Activated T-cell treated with anti-CD3 and anti-CD28 coated beads, Interleukin-2, amount 50 U/mL, for 4 hours (primary cell): ENCODE measurements at regions not wholly inside any gene's neighbourhood (a gene's known extent, or its start where the extent isn't known, plus 50 kb on each side); places are given as distances from the start of the nearest gene placed in this dataset.
"Not testable (repeated sequence)": the region's sequence is repeated elsewhere in the genome, so short reads cannot be mapped to it uniquely, and the experiment has no call there.

Experiments used
- ATAC-seq, 2 donors: fragments of 200-7000 bp; cut with Tn5 transposase; one replicate each; pipeline ENCODE4 v1.10.0; 2021
- DNase-seq: peaks from one replicate; pipeline ENCODE4 v3.0.0-alpha.2; 2020
- H3K27me3 Mint-ChIP-seq: one replicate; pipeline ENCODE4 v1.8.0; 2021; ENCODE audit warnings: low read depth, mixed read lengths
- H3K36me3 Mint-ChIP-seq: one replicate; pipeline ENCODE4 v1.8.0; 2022; ENCODE audit warnings: mixed read lengths; ENCODE audit not compliant: insufficient read depth
- H3K4me1 Mint-ChIP-seq: one replicate; pipeline ENCODE4 v1.8.0; 2021; ENCODE audit warnings: low read depth, mixed read lengths
- H3K4me3 Mint-ChIP-seq: one replicate; pipeline ENCODE4 v1.8.0; 2021; ENCODE audit warnings: mild to moderate bottlenecking, moderate library complexity, mixed read lengths
- H3K9me3 Mint-ChIP-seq: one replicate; pipeline ENCODE4 v1.8.0; 2021; ENCODE audit warnings: mixed read lengths

- DNase-seq, result no peak
- no peak overlapping the region for H3K4me3 Mint-ChIP-seq
- no peaks in the 10 kb centered on the region for H3K36me3 Mint-ChIP-seq
- ATAC-seq, result no peak
- peaks cover 4% of the 10 kb centered on the region for H3K9me3 Mint-ChIP-seq
- no peaks in the 10 kb centered on the region for H3K27me3 Mint-ChIP-seq
- no peaks in the 10 kb centered on the region for H3K4me1 Mint-ChIP-seq
Measured at GRCh38 chr4:34964613-34965012, 1279.7 kb downstream of the ARAP2 start.

DNA sequence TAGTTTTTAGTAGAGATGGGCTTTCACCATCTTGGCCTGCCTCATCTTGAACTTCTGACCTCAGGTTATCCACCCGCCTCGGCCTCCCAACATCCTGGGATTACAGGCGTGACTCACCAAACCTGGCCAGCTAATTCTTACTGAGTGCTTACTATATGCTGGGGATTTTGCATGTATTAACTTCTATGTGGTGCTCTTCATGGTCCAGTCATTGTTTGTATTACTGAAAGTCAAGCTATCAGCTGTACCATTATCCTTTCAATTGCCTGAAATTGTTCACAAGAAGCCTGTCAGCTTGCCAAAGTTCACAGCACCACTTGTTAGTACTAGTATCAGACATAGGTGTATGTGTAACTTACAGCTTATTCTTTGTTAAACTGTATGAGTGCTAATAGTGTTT is 1272.1 kb downstream of the ARAP2 start:
- no peak for ATAC-seq
- H3K4me3 Mint-ChIP-seq, result no peak overlapping the region
- no peaks in the 10 kb centered on the region for H3K27me3 Mint-ChIP-seq
- no peaks in the 10 kb centered on the region for H3K4me1 Mint-ChIP-seq
- H3K9me3 Mint-ChIP-seq, result peaks cover 3% of the 10 kb centered on the region
- no peak for DNase-seq
- H3K36me3 Mint-ChIP-seq, result no peaks in the 10 kb centered on the region

- no peaks in the 10 kb centered on the region for H3K4me1 Mint-ChIP-seq
- peaks cover 9% of the 10 kb centered on the region for H3K9me3 Mint-ChIP-seq
- DNase-seq (no peak), ATAC-seq (no peak)
- no peaks in the 10 kb centered on the region for H3K36me3 Mint-ChIP-seq
- no peak overlapping the region for H3K4me3 Mint-ChIP-seq
- no peaks in the 10 kb centered on the region for H3K27me3 Mint-ChIP-seq
Measured at GRCh38 chr4:34973650-34974312, 1270.5 kb downstream of the ARAP2 start.

GRCh38 chr4:34974313-34974680 is 1270.0 kb downstream of the ARAP2 start:
- no peaks in the 10 kb centered on the region for H3K36me3 Mint-ChIP-seq
- no peaks in the 10 kb centered on the region for H3K4me1 Mint-ChIP-seq
- H3K27me3 Mint-ChIP-seq, result no peaks in the 10 kb centered on the region
- ATAC-seq (no peak), DNase-seq (no peak)
- no peak overlapping the region for H3K4me3 Mint-ChIP-seq
- peaks cover 9% of the 10 kb centered on the region for H3K9me3 Mint-ChIP-seq

GRCh38 chr4:35021222-35021621 is 1223.1 kb downstream of the ARAP2 start:
- H3K4me3 Mint-ChIP-seq, DNase-seq, H3K36me3 Mint-ChIP-seq, ATAC-seq, H3K4me1 Mint-ChIP-seq, H3K27me3 Mint-ChIP-seq: not testable (repeated sequence)
- peaks cover 17% of the 10 kb centered on the region for H3K9me3 Mint-ChIP-seq

GRCh38 chr4:35025152-35025834 is 1219.0 kb downstream of the ARAP2 start:
- ATAC-seq, result no peak
- Mint-ChIP-seq H3K4me3 (no peak overlapping the region), H3K9me3 (peaks cover 3% of the 10 kb centered on the region), H3K4me1 (no peaks in the 10 kb centered on the region), H3K36me3 (no peaks in the 10 kb centered on the region), H3K27me3 (no peaks in the 10 kb centered on the region)
- DNase-seq, result no peak

DNA sequence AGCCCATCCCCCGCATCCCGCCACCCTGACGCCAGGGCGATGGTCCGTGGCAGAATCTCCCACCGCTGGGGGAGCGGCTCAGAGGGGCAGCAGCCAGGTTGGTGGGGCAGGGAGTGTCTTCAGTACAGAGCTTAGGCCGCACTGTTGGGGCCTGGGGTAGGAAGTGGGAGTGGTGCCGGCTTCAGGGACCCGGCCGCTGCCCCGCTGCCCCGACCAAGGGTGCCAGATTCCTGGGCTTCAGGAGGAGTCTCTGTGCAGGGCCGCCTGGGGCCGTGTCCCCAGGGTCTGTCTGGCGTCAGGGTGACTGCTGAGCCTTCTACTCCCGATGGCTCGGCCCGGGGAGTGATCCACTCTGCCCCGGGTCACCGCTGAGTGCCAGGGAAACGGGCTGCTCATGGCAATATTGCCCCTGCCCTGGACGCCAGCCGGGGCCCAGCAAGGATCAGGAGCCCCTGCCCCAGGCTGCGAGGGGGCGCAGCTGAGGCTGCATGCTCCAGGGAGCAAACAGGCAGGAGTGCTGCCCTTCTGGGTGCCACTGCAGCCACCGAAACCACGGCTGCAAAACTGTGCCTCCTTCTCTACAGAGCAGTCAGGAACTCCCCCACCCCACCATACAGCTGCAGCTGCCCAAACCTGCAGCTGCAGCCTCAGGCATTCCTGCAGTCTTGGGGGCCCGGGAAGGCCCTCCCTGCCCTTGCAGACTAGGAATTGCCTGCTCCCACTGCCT is 1206.1 kb downstream of the ARAP2 start:
- no peak overlapping the region for H3K4me3 Mint-ChIP-seq
- no peaks in the 10 kb centered on the region for H3K4me1 Mint-ChIP-seq
- DNase-seq (no peak), ATAC-seq (peak in 1 of 2 donors; percentile 14)
- no peaks in the 10 kb centered on the region for H3K27me3 Mint-ChIP-seq
- H3K9me3 Mint-ChIP-seq, result peaks cover 17% of the 10 kb centered on the region
- H3K36me3 Mint-ChIP-seq, result no peaks in the 10 kb centered on the region

DNA sequence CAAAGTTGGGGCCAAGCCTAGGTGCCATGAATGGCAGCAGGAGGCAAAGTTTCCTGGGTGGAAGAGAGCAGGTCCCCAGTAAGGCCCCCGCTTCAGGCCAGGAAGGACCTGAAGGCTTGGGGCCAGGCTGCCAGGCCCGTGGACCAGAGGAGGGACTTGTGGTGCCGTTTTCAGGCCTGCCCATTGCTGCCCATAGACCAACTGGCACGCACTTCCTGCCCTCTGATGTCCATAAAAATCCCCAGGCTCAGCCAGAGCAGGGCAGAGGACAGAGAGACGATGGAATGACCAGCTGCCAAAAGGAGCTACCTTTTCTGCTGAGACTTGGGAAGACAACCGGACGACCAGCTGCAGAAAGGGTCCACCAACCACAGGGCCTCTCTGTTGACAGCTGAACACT is 1205.5 kb downstream of the ARAP2 start:
- H3K27me3 Mint-ChIP-seq, result no peaks in the 10 kb centered on the region
- no peaks in the 10 kb centered on the region for H3K4me1 Mint-ChIP-seq
- ATAC-seq (no peak), DNase-seq (no peak)
- peaks cover 14% of the 10 kb centered on the region for H3K9me3 Mint-ChIP-seq
- H3K36me3 Mint-ChIP-seq, result no peaks in the 10 kb centered on the region
- no peak overlapping the region for H3K4me3 Mint-ChIP-seq

DNA sequence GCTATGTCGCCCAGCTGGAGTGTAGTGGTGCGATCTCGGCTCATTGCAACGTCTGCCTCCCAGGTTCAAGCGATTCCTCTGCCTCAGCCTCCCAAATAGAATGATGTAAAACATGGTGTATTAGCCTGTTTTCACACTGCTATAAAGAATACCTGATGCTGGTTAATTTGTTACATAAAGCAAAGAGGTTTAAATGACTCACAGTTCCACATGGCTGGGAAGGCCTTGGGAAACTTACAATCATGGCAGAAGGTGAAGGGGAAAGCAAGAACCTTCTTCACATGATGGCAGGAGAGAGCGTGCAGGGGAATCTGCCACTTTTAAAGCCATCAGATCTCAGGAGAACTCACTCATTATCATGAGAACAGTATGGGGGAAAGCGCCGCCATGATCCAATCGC is 1191.8 kb downstream of the ARAP2 start:
- H3K4me3 Mint-ChIP-seq, result no peak overlapping the region
- no peaks in the 10 kb centered on the region for H3K36me3 Mint-ChIP-seq
- H3K9me3 Mint-ChIP-seq, result no peaks in the 10 kb centered on the region
- H3K27me3 Mint-ChIP-seq, result no peaks in the 10 kb centered on the region
- no peaks in the 10 kb centered on the region for H3K4me1 Mint-ChIP-seq
- no peak for ATAC-seq
- no peak for DNase-seq

DNA sequence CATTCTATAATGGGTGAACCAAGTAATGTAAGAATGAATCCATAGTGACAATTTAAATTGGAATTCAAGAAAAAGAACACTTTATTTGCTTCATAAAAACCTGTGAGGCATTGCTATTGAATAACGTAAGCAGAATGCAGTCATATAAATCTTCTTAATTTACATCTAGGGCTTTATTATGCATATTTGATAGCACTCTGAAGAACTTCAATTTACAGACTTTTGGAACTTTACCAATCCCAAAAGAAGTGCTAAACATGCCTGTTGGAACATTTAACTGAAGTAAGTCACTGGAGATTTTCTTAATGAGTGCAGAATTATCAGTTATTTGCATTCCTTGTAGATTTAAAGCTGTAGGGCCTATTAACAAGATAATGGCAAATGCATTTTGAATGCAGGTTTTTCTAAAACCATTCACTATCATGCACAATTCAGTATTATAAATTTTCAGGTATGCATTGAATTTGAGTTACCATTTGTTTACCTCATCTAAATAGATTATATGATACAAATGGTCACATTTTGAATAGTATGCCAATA is 1181.2 kb downstream of the ARAP2 start:
- no peaks in the 10 kb centered on the region for H3K9me3 Mint-ChIP-seq
- H3K36me3 Mint-ChIP-seq, result no peaks in the 10 kb centered on the region
- H3K27me3 Mint-ChIP-seq, result no peaks in the 10 kb centered on the region
- ATAC-seq, result no peak
- DNase-seq, result no peak
- no peaks in the 10 kb centered on the region for H3K4me1 Mint-ChIP-seq
- H3K4me3 Mint-ChIP-seq, result no peak overlapping the region

GRCh38 chr4:35066406-35066805 is 1177.9 kb downstream of the ARAP2 start:
- Mint-ChIP-seq H3K4me1 (no peaks in the 10 kb centered on the region), H3K27me3 (no peaks in the 10 kb centered on the region), H3K36me3 (no peaks in the 10 kb centered on the region), H3K9me3 (peaks cover 3% of the 10 kb centered on the region), H3K4me3 (no peak overlapping the region)
- ATAC-seq (no peak), DNase-seq (no peak)

- ATAC-seq, result no peak
- H3K4me1 Mint-ChIP-seq, result no peaks in the 10 kb centered on the region
Measured at GRCh38 chr4:35080799-35081198, 1163.5 kb downstream of the ARAP2 start.

DNA sequence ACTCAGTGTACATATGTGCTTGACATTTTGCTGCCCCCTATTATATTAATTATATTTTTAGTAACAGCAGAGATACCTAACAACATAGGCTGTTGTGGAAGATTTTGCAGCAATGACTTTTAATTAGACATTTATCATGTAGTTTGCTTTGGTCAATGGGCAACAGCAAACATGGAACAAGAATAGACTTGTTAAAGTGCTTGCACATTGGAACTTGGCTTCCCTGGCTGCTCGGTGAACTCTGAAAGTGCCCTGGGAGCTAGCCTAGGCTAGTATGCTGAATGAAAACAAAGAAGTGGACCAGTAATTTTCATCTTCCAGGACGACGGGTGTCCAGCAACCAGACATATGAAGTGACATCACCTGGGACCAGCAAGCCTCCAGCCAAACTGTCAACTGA is 1157.1 kb downstream of the ARAP2 start:
- Mint-ChIP-seq H3K9me3 (no peaks in the 10 kb centered on the region), H3K4me3 (no peak overlapping the region), H3K27me3 (no peaks in the 10 kb centered on the region), H3K36me3 (no peaks in the 10 kb centered on the region), H3K4me1 (no peaks in the 10 kb centered on the region)
- ATAC-seq (no peak), DNase-seq (no peak)

More at GRCh38 chr4:35080799-35081198, 1163.5 kb downstream of the ARAP2 start:
- DNase-seq, result no peak
- Mint-ChIP-seq H3K4me3 (no peak overlapping the region), H3K27me3 (no peaks in the 10 kb centered on the region), H3K9me3 (no peaks in the 10 kb centered on the region), H3K36me3 (no peaks in the 10 kb centered on the region)

- ATAC-seq (no peak), DNase-seq (no peak)
- H3K9me3 Mint-ChIP-seq, result peaks cover 8% of the 10 kb centered on the region
- no peaks in the 10 kb centered on the region for H3K27me3 Mint-ChIP-seq
- no peaks in the 10 kb centered on the region for H3K4me1 Mint-ChIP-seq
- no peak overlapping the region for H3K4me3 Mint-ChIP-seq
- H3K36me3 Mint-ChIP-seq, result no peaks in the 10 kb centered on the region
Measured at GRCh38 chr4:35100932-35101331, 1143.4 kb downstream of the ARAP2 start.

GRCh38 chr4:35102066-35102465 is 1142.2 kb downstream of the ARAP2 start:
- Mint-ChIP-seq H3K4me3 (no peak overlapping the region), H3K36me3 (no peaks in the 10 kb centered on the region), H3K4me1 (no peaks in the 10 kb centered on the region), H3K27me3 (no peaks in the 10 kb centered on the region), H3K9me3 (peaks cover 8% of the 10 kb centered on the region)
- DNase-seq, result no peak
- ATAC-seq, result no peak
